GM10266 (cell line): ENCODE measurements at regions not wholly inside any gene's neighbourhood (a gene's known extent, or its start where the extent isn't known, plus 50 kb on each side); places are given as distances from the start of the nearest gene placed in this dataset.
"Not testable (repeated sequence)": the region's sequence is repeated elsewhere in the genome, so short reads cannot be mapped to it uniquely, and the experiment has no call there.

Experiments used
- DNase-seq: peaks from one replicate; pipeline ENCODE4 v3.0.0; 2012; ENCODE audit errors: extremely low spot score
- CTCF ChIP-seq: IDR thresholded peaks from 2 replicates; pipeline ENCODE4 v1.5.1; 2012; ENCODE audit warnings: mild to moderate bottlenecking, low read depth; ENCODE audit not compliant: control insufficient read depth, insufficient read depth; ENCODE audit errors: missing control alignments

GRCh38 chr5:143979044-143979690 lies 167.2 kb downstream of the HMHB1 start:
- peak; percentile 35 for DNase-seq
- no peak for TF ChIP-seq CTCF

- TF ChIP-seq CTCF: no peak
Measured at GRCh38 chr5:143980506-143980905, 168.5 kb downstream of the HMHB1 start.

GRCh38 chr5:143982957-143983356 lies 171.0 kb downstream of the HMHB1 start:
- DNase-seq: not testable (repeated sequence)

More at GRCh38 chr5:143980506-143980905, 168.5 kb downstream of the HMHB1 start:
- DNase-seq: no peak

- no peak for TF ChIP-seq CTCF
- DNase-seq: no peak
Measured at GRCh38 chr5:143985832-143986515, 174.0 kb downstream of the HMHB1 start.

GRCh38 chr5:143986516-143987212 lies 174.7 kb downstream of the HMHB1 start:
- TF ChIP-seq CTCF: no peak
- DNase-seq: no peak

- no peak for TF ChIP-seq CTCF
Measured at GRCh38 chr5:143987264-143987663, 175.3 kb downstream of the HMHB1 start.

GRCh38 chr5:143987751-143988560 lies 176.0 kb downstream of the HMHB1 start:
- no peak for DNase-seq

More at GRCh38 chr5:143987264-143987663, 175.3 kb downstream of the HMHB1 start:
- DNase-seq: no peak

More at GRCh38 chr5:143987751-143988560, 176.0 kb downstream of the HMHB1 start:
- no peak for TF ChIP-seq CTCF
